A549 (cell line): ENCODE measurements at regions not wholly inside any gene's neighbourhood (a gene's known extent, or its start where the extent isn't known, plus 50 kb on each side); places are given as distances from the start of the nearest gene placed in this dataset.

ENCODE experiments used
- CTCF ChIP-seq: fragments of >200 bp; sonication (Bioruptor Twin); formaldehyde crosslinking; IDR thresholded peaks from 3 replicates; pipeline ENCODE4 v1.5.1; 2016
- EP300 ChIP-seq, 2 experiments: fragments of >200 bp; sonication (Bioruptor Twin); formaldehyde crosslinking; IDR thresholded peaks; 2 replicates in 1 of 2; 3 replicates in 1 of 2; pipeline ENCODE4 v1.6.1; 2016 to 2017
- TP53 ChIP-seq: fragments of 250-450 bp; sonication (Bioruptor Pico); IDR thresholded peaks from 2 replicates; pipeline ENCODE4 v1.5.0; 2021; ENCODE audit warnings: mild to moderate bottlenecking, moderate library complexity

- TF ChIP-seq CTCF (no peak), EP300 (IDR thresholded peaks at IDR 0.05) (no peak), TP53 (CRISPR knock-in tag) (no peak)
Observed at GRCh38 chr3:106058475-106058874, 189.7 kb upstream of the CBLB start.
